Astrocyte of the spinal cord (primary cell): ENCODE measurements at regions not wholly inside any gene's neighbourhood (a gene's known extent, or its start where the extent isn't known, plus 50 kb on each side); places are given as distances from the start of the nearest gene placed in this dataset.

Experiments used
- DNase-seq: peaks from one replicate; pipeline ENCODE4 v3.0.0; 2011; ENCODE audit warnings: low read depth, low spot score
- H3K4me3 ChIP-seq: 2 replicates; pipeline ENCODE4 v1.5.1; 2011; ENCODE audit warnings: low read depth, mild to moderate bottlenecking, low read length, moderate library complexity
- CTCF ChIP-seq: IDR thresholded peaks from 2 replicates; pipeline ENCODE4 v1.5.1; 2012; ENCODE audit warnings: low read depth, mild to moderate bottlenecking, low read length, inconsistent platforms
- in situ Hi-C: cut with HindIII; loops from 2 replicates; pipeline ENCODE4 v1.10.0; 2017; ENCODE audit warnings: low sequenced_read_pairs

- in situ Hi-C loops: no loop called here
- H3K4me3 ChIP-seq: no peak overlapping the region
- no peak for TF ChIP-seq CTCF
- DNase-seq: peak; percentile 55
Measured at GRCh38 chr1:198462365-198463019, 78.0 kb downstream of the ATP6V1G3 start.

GRCh38 chr1:198455966-198456365 lies 84.5 kb downstream of the ATP6V1G3 start:
- DNase-seq: no peak
- no peak for TF ChIP-seq CTCF
- no peak overlapping the region for H3K4me3 ChIP-seq
- in situ Hi-C loops: no loop called here

- peak; percentile 56 for DNase-seq
- in situ Hi-C loops: no loop called here
- no peak for TF ChIP-seq CTCF
- no peak overlapping the region for H3K4me3 ChIP-seq
Measured at GRCh38 chr1:198449727-198450433, 90.6 kb downstream of the ATP6V1G3 start.

GRCh38 chr1:198449261-198449660 lies 91.2 kb downstream of the ATP6V1G3 start:
- no peak for TF ChIP-seq CTCF
- in situ Hi-C loops: no loop called here
- H3K4me3 ChIP-seq: no peak overlapping the region
- no peak for DNase-seq

GRCh38 chr1:198447468-198447867 lies 93.0 kb downstream of the ATP6V1G3 start:
- TF ChIP-seq CTCF: no peak
- DNase-seq: no peak
- no peak overlapping the region for H3K4me3 ChIP-seq
- in situ Hi-C loops: no loop called here

- TF ChIP-seq CTCF: no peak
- no peak for DNase-seq
- in situ Hi-C loops: no loop called here
- H3K4me3 ChIP-seq: no peak overlapping the region
Measured at GRCh38 chr1:198445872-198446271, 94.6 kb downstream of the ATP6V1G3 start.
